ENCODE measurements at regions not wholly inside any gene's neighbourhood (a gene's known extent, or its start where the extent isn't known, plus 50 kb on each side); places are given as distances from the start of the nearest gene placed in this dataset.
A peak's percentile ranks its signal among the peaks of the same experiment; 100 is the strongest.
"Not testable (repeated sequence)": the region's sequence is repeated elsewhere in the genome, so short reads cannot be mapped to it uniquely, and the experiment has no call there.

DNA sequence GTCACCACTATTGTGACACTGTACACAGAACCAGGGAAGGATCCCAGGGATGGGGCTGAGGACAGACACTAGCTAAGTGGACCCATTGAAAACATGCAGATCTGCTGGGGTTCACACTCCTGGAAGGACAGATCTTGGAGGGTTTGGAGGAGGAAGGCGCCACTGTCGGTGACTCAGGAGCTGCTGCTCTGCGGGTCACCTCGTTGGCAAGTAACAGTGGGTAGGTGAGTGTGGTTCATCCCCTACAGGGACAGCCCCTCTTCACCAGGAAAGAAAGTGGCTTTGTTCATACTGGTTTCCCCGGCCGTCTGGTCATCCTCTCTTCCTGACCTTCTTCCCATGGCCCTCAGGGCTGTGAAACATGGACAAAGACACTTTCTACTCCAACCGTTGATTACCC, 139.5 kb downstream of the POTEB start:
- H3K27ac ChIP-seq; H3K36me3 ChIP-seq; intact Hi-C loops (cut with DNase I); H3K27me3 ChIP-seq; H3K4me1 ChIP-seq; DNase-seq; H3K4me3 ChIP-seq; H3K9me3 ChIP-seq; ATAC-seq: not testable (repeated sequence)
- no CpG with 5 or more reads among the region's 7 CpGs for WGBS (ENCODE audit: insufficient coverage, low coverage, low lambda C conversion rate, missing lambda C conversion rate)

GRCh38 chr15:21736443-21736842, 141.1 kb downstream of the POTEB start:
- H3K4me3 ChIP-seq; H3K36me3 ChIP-seq; H3K4me1 ChIP-seq; H3K9me3 ChIP-seq; H3K27ac ChIP-seq; intact Hi-C loops (cut with DNase I); ATAC-seq; H3K27me3 ChIP-seq; DNase-seq: not testable (repeated sequence)
- no CpG with 5 or more reads among the region's 3 CpGs for WGBS (ENCODE audit: insufficient coverage, low coverage, low lambda C conversion rate, missing lambda C conversion rate)

GRCh38 chr15:21735837-21736236, 141.7 kb downstream of the POTEB start:
- H3K27ac ChIP-seq; H3K4me1 ChIP-seq; intact Hi-C loops (cut with DNase I); H3K4me3 ChIP-seq; DNase-seq; H3K36me3 ChIP-seq; H3K9me3 ChIP-seq; H3K27me3 ChIP-seq; ATAC-seq: not testable (repeated sequence)
- no CpG with 5 or more reads among the region's 1 CpG for WGBS (ENCODE audit: insufficient coverage, low coverage, low lambda C conversion rate, missing lambda C conversion rate)

DNA sequence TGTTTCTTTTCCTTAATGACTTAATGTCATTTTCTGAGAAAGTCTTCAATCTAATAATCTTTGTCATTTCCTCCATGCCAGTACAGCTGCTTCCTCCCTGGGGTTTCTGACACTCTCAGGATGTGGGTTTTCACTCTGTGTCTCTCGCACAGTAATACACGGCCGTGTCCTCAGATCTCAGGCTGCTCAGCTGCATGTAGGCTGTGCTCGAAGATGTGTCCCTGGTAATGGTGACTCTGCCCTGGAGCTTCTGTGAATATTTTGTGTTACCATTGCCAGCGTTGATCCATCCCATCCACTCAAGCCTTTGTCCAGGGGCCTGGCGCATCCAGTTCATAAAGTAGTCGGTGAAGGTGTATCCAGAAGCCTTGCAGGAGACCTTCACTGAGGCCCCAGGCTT, 142.2 kb downstream of the POTEB start:
- H3K4me1 ChIP-seq; H3K9me3 ChIP-seq; H3K4me3 ChIP-seq; ATAC-seq; H3K27me3 ChIP-seq; H3K27ac ChIP-seq; intact Hi-C loops (cut with DNase I); DNase-seq; H3K36me3 ChIP-seq: not testable (repeated sequence)
- no CpG with 5 or more reads among the region's 7 CpGs for WGBS (ENCODE audit: insufficient coverage, low coverage, low lambda C conversion rate, missing lambda C conversion rate)

DNA sequence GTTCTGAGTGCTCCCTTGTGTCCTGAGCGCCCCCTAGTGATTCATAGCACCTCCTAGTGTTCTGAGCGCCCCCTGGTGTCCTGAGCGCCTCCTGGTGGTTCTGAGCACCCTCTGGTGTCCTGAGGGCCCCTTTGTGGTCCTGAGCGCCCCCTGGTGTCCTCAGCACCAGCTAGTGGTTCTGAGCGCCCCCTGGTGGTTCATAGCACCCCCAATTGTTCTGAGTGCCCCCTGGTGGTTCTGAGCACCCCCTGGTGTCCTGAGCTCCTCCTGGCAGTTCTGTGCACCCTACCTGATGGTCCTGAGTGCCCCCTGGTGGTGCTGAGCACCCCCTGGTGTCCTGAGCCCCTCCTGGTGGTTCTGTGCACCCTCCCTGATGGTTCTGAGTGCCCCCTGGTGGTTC, 146.0 kb downstream of the POTEB start:
- DNase-seq; H3K4me1 ChIP-seq; intact Hi-C loops (cut with DNase I); H3K27me3 ChIP-seq; H3K36me3 ChIP-seq; H3K4me3 ChIP-seq; H3K9me3 ChIP-seq; H3K27ac ChIP-seq: not testable (repeated sequence)
- WGBS (ENCODE audit: insufficient coverage, low coverage, low lambda C conversion rate, missing lambda C conversion rate): no CpG with 5 or more reads among the region's 5 CpGs
- ATAC-seq: peak in 2 of 4 donors; percentile 37 to 41

DNA sequence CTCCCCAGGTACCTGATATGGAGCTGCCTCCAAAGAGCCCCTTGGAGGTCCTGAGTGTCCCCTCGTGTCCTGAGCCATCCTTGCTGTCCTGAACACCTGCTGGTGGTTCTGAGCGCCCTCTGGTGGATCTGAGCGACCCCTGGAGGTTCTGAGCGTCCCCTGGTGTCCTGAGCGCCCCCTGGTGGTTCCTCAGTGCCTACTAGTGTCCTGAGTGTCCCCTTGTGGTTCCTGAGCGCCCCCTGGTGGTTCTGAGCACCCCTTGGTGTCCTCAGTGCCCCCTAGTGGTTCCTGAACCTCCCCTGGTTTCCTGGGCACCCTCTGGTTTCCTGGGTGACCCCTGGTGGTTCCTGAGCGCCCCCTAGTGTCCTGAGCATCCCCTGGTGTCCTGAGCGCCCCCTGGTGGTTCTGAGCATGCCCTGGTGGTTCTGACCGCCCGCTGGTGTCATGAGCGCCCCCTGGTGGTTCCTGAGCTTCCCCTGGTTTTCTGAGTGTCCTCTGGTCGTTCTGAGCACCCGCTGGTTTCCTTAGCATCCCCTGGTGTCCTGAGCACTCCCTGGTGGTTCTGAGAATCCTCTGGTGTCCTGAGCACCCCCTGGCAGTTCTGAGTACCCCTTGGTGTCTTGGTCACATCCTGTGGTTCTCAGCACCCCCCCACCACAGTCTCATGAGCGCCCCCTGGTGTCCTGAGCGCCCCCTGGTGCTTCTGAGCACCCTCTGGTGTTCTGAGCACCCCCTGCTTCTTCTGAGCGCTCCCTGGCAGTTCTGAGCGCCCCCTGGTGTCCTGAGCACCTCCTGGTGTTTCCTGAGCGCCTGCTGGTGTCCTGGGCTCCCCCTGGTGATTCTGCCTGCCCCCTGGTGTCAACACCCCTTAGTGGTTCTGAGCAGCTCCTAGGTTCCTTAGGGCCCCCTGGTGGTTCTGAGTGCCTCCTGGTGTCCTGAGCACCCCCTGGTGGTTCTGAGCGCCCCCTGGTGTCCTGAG, 146.8 kb downstream of the POTEB start:
- H3K27me3 ChIP-seq; H3K9me3 ChIP-seq; DNase-seq; H3K4me3 ChIP-seq; H3K4me1 ChIP-seq; intact Hi-C loops (cut with DNase I); H3K27ac ChIP-seq; H3K36me3 ChIP-seq: not testable (repeated sequence)
- WGBS (ENCODE audit: insufficient coverage, low coverage, low lambda C conversion rate, missing lambda C conversion rate): no CpG with 5 or more reads among the region's 19 CpGs
- ATAC-seq: peak; percentile 75 to 95 (median 92)

GRCh38 chr15:21724988-21725387, 152.5 kb downstream of the POTEB start:
- no CpG with 5 or more reads among the region's 6 CpGs for WGBS (ENCODE audit: insufficient coverage, low coverage, low lambda C conversion rate, missing lambda C conversion rate)
- H3K4me1 ChIP-seq; H3K9me3 ChIP-seq; DNase-seq; H3K36me3 ChIP-seq; H3K27ac ChIP-seq; H3K27me3 ChIP-seq; intact Hi-C loops (cut with DNase I); ATAC-seq; H3K4me3 ChIP-seq: not testable (repeated sequence)

GRCh38 chr15:21721115-21721514, 156.4 kb downstream of the POTEB start:
- H3K27ac ChIP-seq; intact Hi-C loops (cut with DNase I); H3K4me3 ChIP-seq; H3K36me3 ChIP-seq; H3K9me3 ChIP-seq; DNase-seq; H3K4me1 ChIP-seq; H3K27me3 ChIP-seq; ATAC-seq: not testable (repeated sequence)
- WGBS (ENCODE audit: insufficient coverage, low coverage, low lambda C conversion rate, missing lambda C conversion rate): no CpG with 5 or more reads among the region's 5 CpGs

GRCh38 chr15:21718779-21719178, 158.8 kb downstream of the POTEB start:
- H3K27ac ChIP-seq; DNase-seq; H3K4me1 ChIP-seq; H3K4me3 ChIP-seq; H3K36me3 ChIP-seq; H3K9me3 ChIP-seq; intact Hi-C loops (cut with DNase I); H3K27me3 ChIP-seq: not testable (repeated sequence)
- ATAC-seq: peak in 2 of 4 donors; percentile 42 to 59
- WGBS (ENCODE audit: insufficient coverage, low coverage, low lambda C conversion rate, missing lambda C conversion rate): no CpG with 5 or more reads among the region's 4 CpGs

DNA sequence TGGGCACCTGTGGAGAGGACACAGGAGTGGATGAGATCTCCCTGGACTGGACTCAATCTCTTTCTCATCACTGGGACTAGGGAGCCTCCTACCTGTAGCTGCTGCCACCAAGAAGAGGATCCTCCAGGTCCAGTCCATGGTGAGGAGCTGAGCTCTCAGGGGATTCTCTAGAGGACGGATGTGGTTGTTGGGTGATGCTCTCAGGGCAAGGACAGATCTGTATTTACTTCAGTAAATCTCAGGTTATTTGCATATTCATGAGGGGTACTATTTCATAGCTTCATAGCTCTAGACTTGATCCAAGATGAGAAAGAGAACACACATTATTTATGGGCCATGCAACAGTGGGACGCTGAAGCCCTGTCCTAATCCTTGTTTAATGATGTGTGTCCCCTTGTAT, 159.4 kb downstream of the POTEB start:
- H3K27ac ChIP-seq; H3K27me3 ChIP-seq; intact Hi-C loops (cut with DNase I); H3K4me1 ChIP-seq; H3K36me3 ChIP-seq; H3K4me3 ChIP-seq; H3K9me3 ChIP-seq; DNase-seq: not testable (repeated sequence)
- WGBS (ENCODE audit: insufficient coverage, low coverage, low lambda C conversion rate, missing lambda C conversion rate): no CpG with 5 or more reads among the region's 2 CpGs
- ATAC-seq: peak in 2 of 4 donors; percentile 22 to 36

- H3K27me3 ChIP-seq; H3K36me3 ChIP-seq; H3K4me3 ChIP-seq; DNase-seq; H3K27ac ChIP-seq; H3K4me1 ChIP-seq; H3K9me3 ChIP-seq; ATAC-seq; intact Hi-C loops (cut with DNase I): not testable (repeated sequence)
- no CpG with 5 or more reads among the region's 8 CpGs for WGBS (ENCODE audit: insufficient coverage, low coverage, low lambda C conversion rate, missing lambda C conversion rate)
Measured at GRCh38 chr15:21717661-21718060, 159.9 kb downstream of the POTEB start.

DNA sequence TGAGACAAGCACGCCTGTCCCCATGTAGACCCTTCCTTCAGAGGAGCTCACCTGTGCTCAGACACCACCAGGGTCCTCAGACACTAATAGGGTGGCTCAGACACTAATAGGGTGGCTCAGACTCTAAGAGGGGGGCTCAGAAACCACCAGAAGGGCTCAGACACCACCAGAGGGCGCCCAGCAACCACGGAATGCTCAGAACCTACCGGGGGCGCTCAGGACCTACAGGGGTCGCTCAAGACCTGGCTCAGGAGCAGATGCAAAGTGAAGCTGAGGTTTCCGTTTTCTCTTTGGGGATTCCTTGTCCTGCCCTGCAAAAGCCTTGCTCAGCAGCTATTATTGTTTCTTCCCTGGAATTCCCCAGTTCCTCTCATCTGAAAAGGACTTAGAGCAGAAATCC, 172.1 kb downstream of the POTEB start:
- peak in 1 of 4 donors; percentile 39 for ATAC-seq
- intact Hi-C loops (cut with DNase I): not testable (repeated sequence)

More for the DNA sequence above, 172.1 kb downstream of the POTEB start:
- H3K9me3 ChIP-seq, H3K36me3 ChIP-seq, H3K27me3 ChIP-seq, H3K4me1 ChIP-seq, H3K27ac ChIP-seq, DNase-seq, H3K4me3 ChIP-seq: not testable (repeated sequence)
- no CpG with 5 or more reads among the region's 7 CpGs for whole genome bisulfite sequencing (ENCODE audit: insufficient coverage, low coverage, low lambda C conversion rate, missing lambda C conversion rate)
